ENCODE measurements at regions not wholly inside any gene's neighbourhood (a gene's known extent, or its start where the extent isn't known, plus 50 kb on each side); places are given as distances from the start of the nearest gene placed in this dataset.

GRCh38 chr18:49725809-49726674 lies 87.3 kb downstream of the ACAA2 start:
- Histone ChIP-seq H3K9ac (peak overlapping the region; percentile 68), H3K9me3 (no peaks in the 10 kb centered on the region), H3K9me2 (no peaks in the 10 kb centered on the region), H3K79me2 (ENCODE audit: insufficient read depth) (no peaks in the 10 kb centered on the region), H3K27me3 (ENCODE audit: insufficient read depth) (no peaks in the 10 kb centered on the region), H3K4me2 (peak overlapping the region; percentile 67; the same call in 1 of the 2 replicates), H4K20me1 (ENCODE audit: insufficient read depth) (no peaks in the 10 kb centered on the region), H3K4me1 (ENCODE audit: control insufficient read depth in 1 of 2, insufficient read depth in 2 of 2, low read depth in 1 of 2, low read length in 1 of 2) (peaks cover 11 to 48% of the 10 kb centered on the region in 2 experiments; a peak in 3 of 4 replicates), H3K4me3 (ENCODE audit: low read depth in 2 of 2, low read length in 1 of 2) (no peak overlapping the region), H3K36me3 (replicated peaks in 1 of 2; ENCODE audit: control insufficient read depth in 1 of 2, insufficient read depth in 2 of 2, low read length in 1 of 2) (no peaks in the 10 kb centered on the region), H3K27ac (ENCODE audit: low read depth in 2 of 2, low read length in 1 of 2) (peak overlapping the region; percentile 72 to 98), H2AFZ (ENCODE audit: low read depth) (peak overlapping the region; percentile 15; the same call in 1 of the 2 replicates), H3F3A (replicated peaks; ENCODE audit: insufficient read depth) (peaks cover 33% of the 10 kb centered on the region)
- ChIA-PET CTCF (interaction anchor here (0.5 to 2.5 kb wide), 2 partner anchors 131 to 215 kb away, joined by 3 to 7 read pairs; no protein-coding TSS in a partner anchor), POLR2A (no interaction called here)
- 41% methylated on average over 10 of the region's 13 CpGs for WGBS (ENCODE audit: low lambda C conversion rate)
- DNase-seq, result peak; percentile 29
- peak; percentile 68 for TF ChIP-seq RXRA (IDR thresholded peaks at IDR 0.05; ENCODE audit: borderline replicate concordance, low read depth)
- TF ChIP-seq SIN3A (IDR thresholded peaks at IDR 0.05; ENCODE audit: borderline replicate concordance, low read depth, low read length), result no peak
- peak; percentile 31 for TF ChIP-seq CTCF (IDR thresholded peaks at IDR 0.05)
- no peak for TF ChIP-seq FOXJ3 (CRISPR knock-in tag; IDR thresholded peaks at IDR 0.05)
- peak; percentile 15; the same call in 1 of the 2 replicates for TF ChIP-seq ELF1 (IDR thresholded peaks at IDR 0.05)
- TF ChIP-seq MAX (IDR thresholded peaks at IDR 0.05; ENCODE audit: low read depth), result peak; percentile 53; the same call in 1 of the 2 replicates
- no peak for TF ChIP-seq MXI1 (IDR thresholded peaks at IDR 0.05; ENCODE audit: low read depth, low read length)
- peak in 1 of 2 experiments; percentile 66; a peak in 2 of 4 replicates for TF ChIP-seq EP300 (IDR thresholded peaks at IDR 0.05; ENCODE audit: borderline replicate concordance in 1 of 2, low read depth in 1 of 2, low read length in 1 of 2)
- peak; percentile 48 for TF ChIP-seq PBX3 (IDR thresholded peaks at IDR 0.05)
- TF ChIP-seq YY1 (IDR thresholded peaks at IDR 0.05; ENCODE audit: low read depth), result 0 out of 2 replicates have a peak, but pooled peaks have one; percentile 15
- TF ChIP-seq REST (IDR thresholded peaks at IDR 0.05; ENCODE audit: low read depth, low read length), result no peak
- peak; percentile 75; the same call in 1 of the 2 replicates for TF ChIP-seq FOSL2 (IDR thresholded peaks at IDR 0.05; ENCODE audit: borderline replicate concordance, low read depth)
- peak; percentile 67 for TF ChIP-seq TCF12 (IDR thresholded peaks at IDR 0.05)
- TF ChIP-seq RAD21 (IDR thresholded peaks at IDR 0.05; ENCODE audit: low read length), result no peak
- peak; percentile 56 for TF ChIP-seq JUND (IDR thresholded peaks at IDR 0.05)
- TF ChIP-seq CHD2 (IDR thresholded peaks at IDR 0.05; ENCODE audit: low read length, partially characterized antibody), result no peak
- 0 out of 2 replicates have a peak, but pooled peaks have one; percentile 21 for TF ChIP-seq NFIC (IDR thresholded peaks at IDR 0.05; ENCODE audit: borderline replicate concordance)
- no peak for TF ChIP-seq TEAD4 (IDR thresholded peaks at IDR 0.05; ENCODE audit: borderline replicate concordance, insufficient read depth)
